GM12874 (cell line): ENCODE measurements at regions not wholly inside any gene's neighbourhood (a gene's known extent, or its start where the extent isn't known, plus 50 kb on each side); places are given as distances from the start of the nearest gene placed in this dataset.

Source experiments
- TF ChIP-seq, protein P1 (sequence below): IDR thresholded peaks from 2 replicates; pipeline ENCODE4 v1.5.1; 2011; ENCODE audit warnings: low read depth, mild to moderate bottlenecking, control low read depth, low read length, moderate library complexity; ENCODE audit not compliant: insufficient read depth

DNA sequence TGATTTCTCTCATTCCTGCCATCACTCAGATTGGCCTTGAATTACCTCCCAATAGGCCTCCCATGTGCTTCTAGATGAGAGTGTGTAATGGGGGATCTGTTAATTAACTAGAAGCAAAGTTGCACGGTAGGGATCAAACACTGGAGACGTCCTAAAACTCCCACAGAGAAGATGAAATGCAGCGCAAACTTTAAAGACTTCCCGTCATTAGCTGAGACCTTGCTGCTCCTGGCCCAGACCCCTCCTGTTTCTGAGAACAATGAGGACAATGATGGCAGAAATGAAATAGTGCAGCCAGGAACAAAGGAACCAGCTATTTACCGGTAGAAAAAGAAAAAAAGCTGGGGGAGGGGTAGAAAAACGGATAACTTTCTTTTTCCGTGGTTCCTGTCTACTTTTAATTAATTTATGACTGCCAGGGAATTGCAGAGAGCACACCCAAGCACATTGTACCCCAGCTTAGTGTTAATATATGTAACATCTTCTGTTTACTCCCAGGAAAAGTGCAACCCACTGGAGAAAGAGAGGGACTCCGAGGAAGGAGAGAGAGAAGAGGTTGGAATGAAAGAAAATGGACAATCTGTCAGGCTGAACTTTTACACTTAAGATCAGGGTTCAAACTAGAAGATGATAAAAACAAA is 280.7 kb upstream of the SOX5 start:
- TF ChIP-seq, protein P1, sequence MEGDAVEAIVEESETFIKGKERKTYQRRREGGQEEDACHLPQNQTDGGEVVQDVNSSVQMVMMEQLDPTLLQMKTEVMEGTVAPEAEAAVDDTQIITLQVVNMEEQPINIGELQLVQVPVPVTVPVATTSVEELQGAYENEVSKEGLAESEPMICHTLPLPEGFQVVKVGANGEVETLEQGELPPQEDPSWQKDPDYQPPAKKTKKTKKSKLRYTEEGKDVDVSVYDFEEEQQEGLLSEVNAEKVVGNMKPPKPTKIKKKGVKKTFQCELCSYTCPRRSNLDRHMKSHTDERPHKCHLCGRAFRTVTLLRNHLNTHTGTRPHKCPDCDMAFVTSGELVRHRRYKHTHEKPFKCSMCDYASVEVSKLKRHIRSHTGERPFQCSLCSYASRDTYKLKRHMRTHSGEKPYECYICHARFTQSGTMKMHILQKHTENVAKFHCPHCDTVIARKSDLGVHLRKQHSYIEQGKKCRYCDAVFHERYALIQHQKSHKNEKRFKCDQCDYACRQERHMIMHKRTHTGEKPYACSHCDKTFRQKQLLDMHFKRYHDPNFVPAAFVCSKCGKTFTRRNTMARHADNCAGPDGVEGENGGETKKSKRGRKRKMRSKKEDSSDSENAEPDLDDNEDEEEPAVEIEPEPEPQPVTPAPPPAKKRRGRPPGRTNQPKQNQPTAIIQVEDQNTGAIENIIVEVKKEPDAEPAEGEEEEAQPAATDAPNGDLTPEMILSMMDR, result no peak

DNA sequence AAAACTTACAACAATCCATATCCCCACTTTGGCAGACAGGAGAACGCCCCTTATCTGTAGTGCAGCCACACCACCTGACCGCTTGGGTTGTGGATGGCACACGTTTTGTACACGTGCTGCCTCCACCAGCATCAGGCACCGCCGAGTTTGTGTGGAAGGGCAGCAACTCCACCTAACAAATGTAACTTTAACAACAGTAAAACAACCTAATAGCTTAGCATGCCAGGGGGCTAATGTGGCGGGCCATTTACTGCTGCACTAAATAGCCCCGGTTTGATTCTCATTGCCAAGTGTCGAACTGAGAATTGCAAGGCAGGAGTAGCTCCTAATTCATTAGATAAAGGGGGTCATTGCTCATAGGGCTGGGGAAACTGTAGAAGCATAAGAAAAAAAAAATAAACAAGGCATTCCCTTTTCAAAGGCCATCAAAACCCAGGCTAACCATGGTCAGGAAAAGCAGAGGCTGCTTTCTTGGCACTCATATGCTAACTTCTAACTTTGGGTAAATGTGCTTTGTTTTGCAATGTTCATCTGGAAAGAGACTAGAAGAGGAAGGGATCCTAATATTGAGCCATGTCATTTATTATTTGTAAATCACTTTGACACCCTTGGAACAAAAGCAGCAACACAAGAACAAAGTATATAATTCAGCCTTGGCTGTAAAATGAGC is 279.7 kb upstream of the SOX5 start:
- TF ChIP-seq, protein P1, result no peak

DNA sequence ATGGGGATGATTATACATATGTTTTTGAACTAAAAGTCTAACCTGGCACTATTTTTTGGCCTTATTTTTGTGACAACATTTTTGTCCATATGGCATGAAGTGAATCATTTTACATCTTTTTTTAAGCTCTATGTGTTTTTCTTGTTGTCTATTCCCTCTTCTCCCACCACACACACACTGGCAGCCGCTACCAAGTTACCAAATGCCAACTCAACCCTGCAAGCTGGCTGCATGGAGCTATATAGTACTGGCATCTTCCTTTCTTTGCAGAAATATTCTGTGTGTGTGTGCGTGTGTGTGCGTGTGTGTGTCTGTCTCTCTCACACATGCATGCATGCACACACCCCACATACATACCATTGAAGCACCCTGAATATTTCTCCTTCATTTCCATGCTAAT is 278.9 kb upstream of the SOX5 start:
- TF ChIP-seq, protein P1, result no peak

DNA sequence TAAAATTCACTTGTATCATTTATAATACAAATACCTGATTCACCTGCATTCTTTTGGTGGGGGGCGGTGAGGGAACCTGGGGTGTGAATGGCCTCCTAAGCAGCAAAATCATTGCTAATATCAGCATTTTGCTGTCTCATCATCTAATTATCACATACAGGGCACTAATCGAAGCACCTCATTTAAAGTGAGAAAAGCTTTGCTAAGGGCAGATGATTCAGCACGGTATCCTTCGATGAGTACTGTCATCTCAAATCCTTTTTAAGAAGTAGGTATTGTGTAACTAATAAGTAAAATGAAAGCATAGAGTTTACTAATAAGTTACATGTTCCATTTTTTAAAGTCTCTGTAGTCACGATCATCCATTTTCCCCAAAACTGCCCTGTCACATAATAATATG is 278.1 kb upstream of the SOX5 start:
- TF ChIP-seq, protein P1, result no peak

DNA sequence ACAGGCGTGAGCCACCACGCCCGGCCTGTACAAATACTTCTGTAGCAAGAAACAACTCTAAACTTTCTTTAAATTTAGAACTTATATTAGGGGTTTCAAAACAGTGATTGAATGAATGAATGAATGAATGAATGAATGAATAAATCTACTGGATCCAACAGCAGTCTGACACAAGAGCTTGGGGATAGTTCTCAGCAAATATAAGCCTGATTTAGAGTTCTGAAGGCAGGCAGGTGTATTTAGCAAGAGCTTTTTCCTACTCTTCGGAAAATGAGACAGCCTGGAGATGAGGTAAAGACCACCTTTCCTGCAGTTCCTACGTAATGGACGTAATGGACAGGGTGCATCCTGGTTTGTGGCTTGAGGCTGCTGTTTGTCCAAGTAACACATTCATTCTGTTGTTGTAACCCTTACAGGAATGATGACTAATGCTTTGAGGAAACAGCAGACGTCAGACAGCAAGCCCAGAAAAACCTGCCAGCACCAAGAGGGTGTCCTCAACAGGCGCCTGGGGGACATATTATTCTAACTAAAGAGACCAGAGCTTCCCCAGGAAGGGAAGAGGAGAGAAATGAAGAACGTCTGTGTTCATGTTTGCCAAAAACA is 277.4 kb upstream of the SOX5 start:
- TF ChIP-seq, protein P1, result no peak

DNA sequence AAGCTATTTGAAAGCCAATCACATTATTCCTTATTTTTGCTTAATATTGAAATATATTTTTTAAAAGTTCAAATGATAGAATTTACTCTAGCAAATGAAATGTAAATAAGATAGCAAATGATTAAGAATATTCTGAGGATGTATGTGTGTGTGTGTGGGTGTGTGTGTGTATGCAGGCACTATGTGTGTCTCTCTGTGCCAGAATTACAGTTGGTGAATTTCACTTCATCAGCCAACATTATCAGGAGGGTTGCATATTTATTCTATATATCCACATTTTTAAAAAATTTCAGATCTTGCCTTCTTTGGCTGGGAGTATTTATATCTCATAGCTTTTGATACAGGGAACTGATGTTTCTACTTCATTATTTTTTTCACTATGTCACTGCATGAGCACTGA is 274.9 kb upstream of the SOX5 start:
- TF ChIP-seq, protein P1, result no peak

DNA sequence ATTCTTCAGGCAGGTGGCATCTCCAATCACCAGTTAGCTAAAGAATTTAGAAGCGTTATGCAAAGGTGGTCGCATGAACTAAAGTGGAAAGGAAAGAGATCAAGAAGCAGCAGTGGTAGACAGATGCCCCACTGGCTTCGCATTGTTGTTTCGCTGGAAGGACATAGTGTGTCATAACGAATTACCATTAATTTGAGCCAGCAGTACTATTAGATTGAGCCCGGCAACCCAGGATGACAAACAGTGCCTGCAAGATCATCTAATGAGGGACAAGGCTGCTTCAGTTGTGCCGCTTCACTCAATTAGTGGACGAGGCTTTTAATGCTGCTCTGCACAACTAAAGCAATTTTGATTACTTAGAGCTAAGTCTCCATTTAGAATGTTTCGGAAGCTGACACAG is 274.5 kb upstream of the SOX5 start:
- TF ChIP-seq, protein P1, result no peak
